Neuronal stem cell (in vitro differentiated cells): ENCODE measurements at regions not wholly inside any gene's neighbourhood (a gene's known extent, or its start where the extent isn't known, plus 50 kb on each side); places are given as distances from the start of the nearest gene placed in this dataset.

Source experiments
- DNase-seq: peaks from one replicate; pipeline ENCODE4 v3.0.0-alpha.2; 2013; ENCODE audit warnings: low spot score
- H2AFZ ChIP-seq: one replicate; pipeline ENCODE4 v1.6.1; 2013; ENCODE audit warnings: mild to moderate bottlenecking, low read length, inconsistent platforms
- H2AK5ac ChIP-seq: 2 replicates; pipeline ENCODE4 v1.6.1; 2013; ENCODE audit warnings: low read depth, mild to moderate bottlenecking, inconsistent platforms, low read length, moderate library complexity, mixed read lengths
- H2BK120ac ChIP-seq: 2 replicates; pipeline ENCODE4 v1.6.1; 2013; ENCODE audit warnings: low read depth, mild to moderate bottlenecking, inconsistent platforms, low read length, moderate library complexity, mixed read lengths
- H2BK12ac ChIP-seq: one replicate; pipeline ENCODE4 v1.6.1; 2013; ENCODE audit warnings: low read length, inconsistent platforms
- H2BK15ac ChIP-seq: 2 replicates; pipeline ENCODE4 v1.6.1; 2013; ENCODE audit warnings: mild to moderate bottlenecking, low read length, inconsistent platforms, mixed read lengths
- H2BK5ac ChIP-seq: one replicate; pipeline ENCODE4 v1.6.1; 2013; ENCODE audit warnings: inconsistent platforms, mild to moderate bottlenecking, low read length, moderate library complexity
- H3K14ac ChIP-seq: one replicate; pipeline ENCODE4 v1.6.1; 2013; ENCODE audit warnings: low read length, inconsistent platforms
- H3K18ac ChIP-seq: 2 replicates; pipeline ENCODE4 v1.6.1; 2013; ENCODE audit warnings: low read length, inconsistent platforms
- H3K23ac ChIP-seq: 2 replicates; pipeline ENCODE4 v1.6.1; 2013; ENCODE audit warnings: low read depth, mild to moderate bottlenecking, mixed read lengths, low read length, inconsistent platforms; ENCODE audit not compliant: poor library complexity
- H3K27ac ChIP-seq: replicated peaks from 3 replicates; pipeline ENCODE4 v1.5.1; 2013; ENCODE audit warnings: low read length, inconsistent platforms
- H3K27me3 ChIP-seq, 3 experiments: 2 replicates each; pipeline ENCODE4 v1.6.1; 2013; ENCODE audit warnings: low read length in 3 of 3, mild to moderate bottlenecking in 2 of 3, inconsistent platforms in 1 of 3, low read depth in 1 of 3, mixed read lengths in 1 of 3, moderate library complexity in 1 of 3; ENCODE audit not compliant: control insufficient read depth in 3 of 3, insufficient read depth in 3 of 3
- H3K36me3 ChIP-seq, 2 donors: replicated peaks in 1 of 2; 2 replicates each; pipeline ENCODE4 v1.6.1; 2013; ENCODE audit warnings: low read length in 2 of 2; ENCODE audit not compliant: control insufficient read depth in 2 of 2, insufficient read depth in 2 of 2
- H3K4ac ChIP-seq: 2 replicates; pipeline ENCODE4 v1.6.1; 2013; ENCODE audit warnings: inconsistent platforms, mild to moderate bottlenecking, low read length, moderate library complexity
- H3K4me1 ChIP-seq, 2 donors: 1 replicate in 1 of 2; 2 replicates in 1 of 2; pipeline ENCODE4 v1.6.1; 2013; ENCODE audit warnings: low read length in 2 of 2, low read depth in 1 of 2; ENCODE audit not compliant: control insufficient read depth in 2 of 2, insufficient read depth in 1 of 2
- H3K4me2 ChIP-seq: one replicate; pipeline ENCODE4 v1.6.1; 2013; ENCODE audit warnings: mild to moderate bottlenecking, low read length, inconsistent platforms; ENCODE audit not compliant: insufficient read depth, poor library complexity, severe bottlenecking
- H3K4me3 ChIP-seq, 2 donors: 2 replicates each; pipeline ENCODE4 v1.5.1; 2013; ENCODE audit warnings: low read length in 2 of 2, mild to moderate bottlenecking in 2 of 2, inconsistent platforms in 1 of 2, moderate library complexity in 1 of 2
- H3K79me1 ChIP-seq: one replicate; pipeline ENCODE4 v1.6.1; 2013; ENCODE audit warnings: low read depth, mild to moderate bottlenecking, inconsistent platforms, low read length, moderate library complexity
- H3K9ac ChIP-seq: one replicate; pipeline ENCODE4 v1.6.1; 2013; ENCODE audit warnings: mild to moderate bottlenecking, low read depth, low read length, inconsistent platforms; ENCODE audit not compliant: poor library complexity
- H3K9me3 ChIP-seq, 2 donors: replicated peaks in 1 of 2; 2 replicates each; pipeline versions ENCODE3 to v1.6.1; 2013; ENCODE audit warnings: low read length in 2 of 2, mild to moderate bottlenecking in 2 of 2, inconsistent platforms in 1 of 2, low read depth in 1 of 2, mixed read lengths in 1 of 2, moderate library complexity in 1 of 2; ENCODE audit not compliant: control insufficient read depth in 2 of 2, insufficient read depth in 1 of 2
- H4K8ac ChIP-seq: one replicate; pipeline ENCODE4 v1.6.1; 2013; ENCODE audit warnings: low read depth, mild to moderate bottlenecking, inconsistent platforms, low read length, moderate library complexity
- H4K91ac ChIP-seq: one replicate; pipeline ENCODE4 v1.6.1; 2013; ENCODE audit warnings: low read length, low read depth, mild to moderate bottlenecking, inconsistent platforms; ENCODE audit not compliant: poor library complexity
- WGBS, 2 donors: extraction: QIAGEN DNeasy Blood & Tissue Kit; methylation state at CpG; one replicate each; pipeline ENCODE4 v1.1.7; 2013; ENCODE audit warnings: missing lambda C conversion rate in 2 of 2, mixed read lengths in 1 of 2; ENCODE audit not compliant: insufficient read length in 2 of 2, insufficient replicate concordance in 1 of 2; ENCODE audit errors: extremely low coverage in 2 of 2; 5-methylcytosine and 5-hydroxymethylcytosine counted together

DNA sequence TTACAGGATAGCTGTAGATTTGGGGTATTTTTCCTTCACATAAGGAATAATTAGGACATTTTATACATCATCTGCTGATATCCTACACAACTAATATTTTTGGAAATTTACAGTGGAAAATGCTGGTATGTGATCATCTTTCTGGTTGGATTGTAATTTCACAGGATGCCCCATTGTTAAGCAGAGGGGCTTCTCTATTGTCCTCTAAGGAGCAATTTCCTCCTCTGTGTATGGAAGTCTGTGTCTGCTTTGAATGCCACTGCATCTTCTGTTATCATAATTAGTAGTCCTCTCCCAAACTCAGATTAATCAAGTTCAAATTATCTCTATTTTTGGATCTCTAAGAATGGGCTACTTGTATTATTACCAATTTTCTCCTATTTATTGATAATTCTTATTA lies 988.1 kb upstream of the B3GALT2 start:
- H3K9me3 ChIP-seq = peaks cover 0 to 5% of the 10 kb centered on the region in 2 donors
- no peak overlapping the region for H3K18ac ChIP-seq
- peaks cover 0 to 4% of the 10 kb centered on the region in 2 donors for H3K4me1 ChIP-seq
- H2BK5ac ChIP-seq = no peak overlapping the region
- no peak overlapping the region for H3K9ac ChIP-seq
- no peak overlapping the region for H3K27ac ChIP-seq
- H3K4me3 ChIP-seq = no peak overlapping the region
- H3K36me3 ChIP-seq = no peaks in the 10 kb centered on the region
- H4K91ac ChIP-seq = no peak overlapping the region
- H3K27me3 ChIP-seq = no peaks in the 10 kb centered on the region
- H3K4me2 ChIP-seq = no peak overlapping the region
- no peak overlapping the region for H2AFZ ChIP-seq
- H3K79me1 ChIP-seq = no peaks in the 10 kb centered on the region
- no peak overlapping the region for H3K23ac ChIP-seq
- DNase-seq = no peak
- no peak overlapping the region for H2AK5ac ChIP-seq
- H3K4ac ChIP-seq = no peak overlapping the region
- no peak overlapping the region for H4K8ac ChIP-seq
- no peak overlapping the region for H2BK15ac ChIP-seq
- H2BK12ac ChIP-seq = no peak overlapping the region
- no peak overlapping the region for H2BK120ac ChIP-seq
- H3K14ac ChIP-seq = no peak overlapping the region

DNA sequence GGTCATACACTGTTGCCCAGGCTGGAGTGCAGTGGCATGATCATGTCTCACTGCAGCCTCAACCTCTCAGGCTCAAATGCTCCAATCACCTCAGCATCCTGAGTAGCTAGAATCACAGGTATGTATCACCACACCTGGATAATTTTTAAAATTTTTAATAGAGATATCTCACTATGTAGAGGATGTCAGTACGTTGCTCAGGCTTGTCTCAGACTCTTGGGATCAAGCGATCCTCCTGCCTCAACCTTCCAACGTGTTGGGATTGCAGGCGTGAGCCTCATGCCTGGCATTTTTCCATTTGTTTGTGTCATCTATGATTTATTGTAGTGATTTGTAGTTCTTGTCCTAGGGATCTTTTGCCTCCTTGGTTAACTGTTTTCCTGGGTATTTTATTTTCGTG lies 985.2 kb upstream of the B3GALT2 start:
- no peak overlapping the region for H3K18ac ChIP-seq
- H2BK12ac ChIP-seq = no peak overlapping the region
- no peak overlapping the region for H2BK5ac ChIP-seq
- H2BK120ac ChIP-seq = no peak overlapping the region
- no peak overlapping the region for H2BK15ac ChIP-seq
- no peak overlapping the region for H3K4me3 ChIP-seq
- H3K23ac ChIP-seq = no peak overlapping the region
- no peak overlapping the region for H3K14ac ChIP-seq
- no peak overlapping the region for H2AK5ac ChIP-seq
- H3K9ac ChIP-seq = no peak overlapping the region
- no peaks in the 10 kb centered on the region for H3K27me3 ChIP-seq
- no peak overlapping the region for H3K4me2 ChIP-seq
- no peak overlapping the region for H4K8ac ChIP-seq
- DNase-seq = no peak
- H3K36me3 ChIP-seq = no peaks in the 10 kb centered on the region
- H3K79me1 ChIP-seq = no peaks in the 10 kb centered on the region
- no peak overlapping the region for H4K91ac ChIP-seq
- no peak overlapping the region for H3K27ac ChIP-seq
- H3K4me1 ChIP-seq = peaks cover 0 to 4% of the 10 kb centered on the region in 2 donors
- H2AFZ ChIP-seq = no peak overlapping the region
- WGBS, 2 donors = no CpG with 5 or more reads among the region's 5 CpGs
- H3K4ac ChIP-seq = no peak overlapping the region
- H3K9me3 ChIP-seq = peaks cover 0 to 5% of the 10 kb centered on the region in 2 donors

DNA sequence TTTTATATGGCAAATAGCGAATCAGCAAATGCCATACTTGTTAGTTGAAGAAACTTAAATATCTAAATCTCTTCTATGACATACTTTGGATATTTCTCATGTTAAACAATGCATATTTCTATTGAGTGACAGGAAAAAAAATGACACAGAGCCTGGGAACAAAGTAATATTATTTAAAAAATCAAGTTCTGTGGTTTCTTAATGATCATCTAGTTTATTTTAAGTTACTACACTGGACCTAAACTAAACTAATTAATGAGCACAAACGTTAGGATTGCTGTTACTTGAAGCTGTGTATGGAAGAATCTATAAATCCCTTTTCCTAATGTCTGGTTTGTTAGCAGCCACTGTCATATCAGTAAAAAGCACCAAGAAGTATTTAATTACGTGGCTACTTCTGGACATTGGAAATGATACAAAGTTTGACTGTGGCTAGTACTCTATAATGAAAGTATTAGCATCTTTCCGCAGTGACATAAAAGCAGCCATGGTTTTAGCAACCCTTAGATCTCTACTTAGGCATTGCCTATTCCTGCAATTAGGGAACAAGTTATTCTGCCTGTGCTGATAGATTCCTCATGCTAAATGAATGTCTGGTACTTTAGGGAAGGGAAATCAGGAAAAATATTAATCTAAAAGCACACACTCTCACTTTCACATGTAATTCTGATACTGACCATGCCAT lies 981.7 kb upstream of the B3GALT2 start:
- H3K27me3 ChIP-seq = no peaks in the 10 kb centered on the region
- no CpG with 5 or more reads among the region's 4 CpGs for WGBS, 2 donors

DNA sequence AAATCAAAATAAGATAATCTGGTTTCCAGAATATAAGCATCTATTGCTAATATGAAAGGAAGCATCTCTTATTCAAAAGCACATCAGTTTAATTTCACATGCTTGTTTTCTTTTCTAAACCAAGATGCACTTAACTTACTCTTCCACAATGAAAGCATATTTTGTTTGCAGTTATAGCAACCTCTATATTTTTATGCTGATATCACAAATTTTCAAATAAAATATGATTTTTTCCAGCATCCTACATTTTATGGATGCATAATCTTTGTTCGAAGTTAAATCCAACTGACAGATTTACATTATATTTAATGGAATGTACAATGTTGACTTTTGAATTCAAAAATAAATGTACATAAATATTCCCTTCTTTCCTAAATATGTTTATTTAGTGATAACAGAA lies 978.3 kb upstream of the B3GALT2 start:
- Histone ChIP-seq H2BK15ac (no peak overlapping the region), H2AFZ (no peak overlapping the region), H4K91ac (no peak overlapping the region), H3K4me3 (no peak overlapping the region), H3K4ac (no peak overlapping the region), H3K4me1 (no peaks in the 10 kb centered on the region), H3K14ac (no peak overlapping the region), H3K9ac (no peak overlapping the region), H3K27me3 (no peaks in the 10 kb centered on the region), H3K79me1 (no peaks in the 10 kb centered on the region), H2BK12ac (no peak overlapping the region), H3K27ac (no peak overlapping the region), H3K9me3 (no peaks in the 10 kb centered on the region), H3K36me3 (no peaks in the 10 kb centered on the region), H4K8ac (no peak overlapping the region), H3K23ac (no peak overlapping the region), H3K4me2 (no peak overlapping the region), H2BK5ac (no peak overlapping the region), H2BK120ac (no peak overlapping the region), H2AK5ac (no peak overlapping the region), H3K18ac (no peak overlapping the region)
- no peak for DNase-seq
- WGBS, 2 donors = no CpG with 5 or more reads among the region's 1 CpG

More for the DNA sequence above, 981.7 kb upstream of the B3GALT2 start:
- Histone ChIP-seq H3K4ac (no peak overlapping the region), H2BK12ac (no peak overlapping the region), H2BK120ac (no peak overlapping the region), H3K14ac (no peak overlapping the region), H3K18ac (no peak overlapping the region), H3K9me3 (peaks cover 0 to 5% of the 10 kb centered on the region in 2 donors), H2AK5ac (no peak overlapping the region), H3K9ac (no peak overlapping the region), H4K8ac (no peak overlapping the region), H3K4me3 (no peak overlapping the region), H2BK5ac (no peak overlapping the region), H3K4me2 (no peak overlapping the region), H2BK15ac (no peak overlapping the region), H4K91ac (no peak overlapping the region), H3K36me3 (no peaks in the 10 kb centered on the region), H3K27ac (no peak overlapping the region), H3K4me1 (no peaks in the 10 kb centered on the region), H3K79me1 (no peaks in the 10 kb centered on the region), H2AFZ (no peak overlapping the region), H3K23ac (no peak overlapping the region)
- no peak for DNase-seq
